ENCODE measurements at regions not wholly inside any gene's neighbourhood (a gene's known extent, or its start where the extent isn't known, plus 50 kb on each side); places are given as distances from the start of the nearest gene placed in this dataset.

GRCh38 chr7:4556868-4557793 is 125.0 kb upstream of the FOXK1 start:
- TF ChIP-seq POLR2AphosphoS5 (IDR thresholded peaks at IDR 0.05; ENCODE audit: borderline replicate concordance, low read depth, low read length) (no peak), EZH2 (IDR thresholded peaks at IDR 0.05) (no peak)

Data from SK-N-MC (cell line).